Natural killer cell (primary cell): ENCODE measurements at regions not wholly inside any gene's neighbourhood (a gene's known extent, or its start where the extent isn't known, plus 50 kb on each side); places are given as distances from the start of the nearest gene placed in this dataset.

Experiments used
- ATAC-seq, 3 donors: fragments of 150-1000 bp in 2 of 3; fragments of 200-7000 bp in 1 of 3; cut with Tn5 transposase; 1 replicate in 1 of 3; 2 replicates in 2 of 3; pipeline ENCODE4 v1.10.0; 2021; ENCODE audit warnings: mild to moderate bottlenecking in 2 of 3, moderate library complexity in 2 of 3
- DNase-seq, 2 donors: peaks; one replicate each; pipeline versions ENCODE4 v3.0.0 to v3.0.0-alpha.2; 2013 to 2021; ENCODE audit warnings: mixed read lengths in 1 of 2
- H3K27ac ChIP-seq: one replicate; pipeline ENCODE4 v1.5.1; 2013; ENCODE audit warnings: mild to moderate bottlenecking, low read length
- H3K27me3 ChIP-seq: one replicate; pipeline ENCODE4 v1.6.1; 2013; ENCODE audit warnings: low read length; ENCODE audit not compliant: control insufficient read depth, insufficient read depth
- H3K36me3 ChIP-seq: one replicate; pipeline ENCODE4 v1.6.1; 2013; ENCODE audit warnings: low read length; ENCODE audit not compliant: control insufficient read depth, insufficient read depth
- H3K4me1 ChIP-seq: one replicate; pipeline ENCODE4 v1.6.1; 2013; ENCODE audit warnings: low read length; ENCODE audit not compliant: control insufficient read depth, insufficient read depth
- H3K4me3 ChIP-seq: one replicate; pipeline ENCODE4 v1.5.1; 2013; ENCODE audit warnings: low read length
- H3K9me3 ChIP-seq: one replicate; pipeline ENCODE4 v1.6.1; 2013; ENCODE audit warnings: low read length; ENCODE audit not compliant: control insufficient read depth, insufficient read depth
- H3K27ac Mint-ChIP-seq, 2 donors: one replicate each; pipeline ENCODE4 v1.8.0; 2022; ENCODE audit warnings: mild to moderate bottlenecking in 2 of 2, mixed read lengths in 2 of 2, moderate library complexity in 1 of 2
- H3K27me3 Mint-ChIP-seq, 2 donors: one replicate each; pipeline ENCODE4 v1.8.0; 2022; ENCODE audit warnings: low read depth in 2 of 2, mixed read lengths in 2 of 2
- H3K36me3 Mint-ChIP-seq: one replicate; pipeline ENCODE4 v1.8.0; 2022; ENCODE audit warnings: mixed read lengths
- H3K4me1 Mint-ChIP-seq, 2 donors: one replicate each; pipeline ENCODE4 v1.8.0; 2022; ENCODE audit warnings: mixed read lengths in 2 of 2
- H3K4me3 Mint-ChIP-seq: one replicate; pipeline ENCODE4 v1.8.0; 2022; ENCODE audit warnings: mild to moderate bottlenecking, moderate library complexity, mixed read lengths
- H3K9me3 Mint-ChIP-seq, 2 donors: one replicate each; pipeline ENCODE4 v1.8.0; 2022; ENCODE audit warnings: mixed read lengths in 2 of 2
- CTCF ChIP-seq: fragments of 200-600 bp; IDR thresholded peaks from one replicate; pipeline ENCODE4 v1.8.0; 2022; ENCODE audit warnings: antibody characterized with exemption
- WGBS: methylation state at CpG from one replicate; pipeline ENCODE4 v1.1.7; 2013; ENCODE audit warnings: missing lambda C conversion rate; ENCODE audit not compliant: insufficient coverage; 5-methylcytosine and 5-hydroxymethylcytosine counted together
- intact Hi-C: fragments of 100-400 bp; cut with micrococcal nuclease; formaldehyde crosslinking; loops from one replicate; pipeline ENCODE4 v1.14.2; 2022

- Mint-ChIP-seq H3K27ac (no peak overlapping the region), H3K4me3 (no peak overlapping the region), H3K9me3 (no peaks in the 10 kb centered on the region), H3K4me1 (peaks cover 11 to 17% of the 10 kb centered on the region in 2 donors), H3K27me3 (no peaks in the 10 kb centered on the region), H3K36me3 (no peaks in the 10 kb centered on the region)
- H3K4me3 ChIP-seq = no peak overlapping the region
- intact Hi-C loops = no loop called here
- DNase-seq (peak in 1 of 2 donors; percentile 77), ATAC-seq (peak; percentile 77 to 82 (median 79))
- no peaks in the 10 kb centered on the region for H3K27me3 ChIP-seq
- 79% methylated on average over 3 of the region's 3 CpGs for WGBS
- peaks cover 8% of the 10 kb centered on the region for H3K4me1 ChIP-seq
- no peaks in the 10 kb centered on the region for H3K36me3 ChIP-seq
- H3K27ac ChIP-seq = no peak overlapping the region
- peak; percentile 80 for TF ChIP-seq CTCF
- no peaks in the 10 kb centered on the region for H3K9me3 ChIP-seq
Observed at GRCh38 chr1:185595835-185596667, 138.1 kb upstream of the HMCN1 start.

- 90% methylated on average over 2 of the region's 3 CpGs for WGBS
- Mint-ChIP-seq H3K27me3 (no peaks in the 10 kb centered on the region), H3K4me3 (no peak overlapping the region), H3K4me1 (peaks cover 11 to 17% of the 10 kb centered on the region in 2 donors), H3K27ac (peak overlapping the region in 1 of 2 donors; percentile 14), H3K36me3 (no peaks in the 10 kb centered on the region), H3K9me3 (no peaks in the 10 kb centered on the region)
- DNase-seq (no peak), ATAC-seq (no peak)
- no peak overlapping the region for H3K27ac ChIP-seq
- H3K4me3 ChIP-seq = no peak overlapping the region
- H3K27me3 ChIP-seq = no peaks in the 10 kb centered on the region
- intact Hi-C loops = no loop called here
- TF ChIP-seq CTCF = no peak
- H3K4me1 ChIP-seq = peaks cover 8% of the 10 kb centered on the region
- H3K9me3 ChIP-seq = no peaks in the 10 kb centered on the region
- no peaks in the 10 kb centered on the region for H3K36me3 ChIP-seq
Observed at GRCh38 chr1:185594786-185595410, 139.3 kb upstream of the HMCN1 start.

- no peak for TF ChIP-seq CTCF
- H3K4me3 ChIP-seq = no peak overlapping the region
- H3K27me3 Mint-ChIP-seq = no peaks in the 10 kb centered on the region
- DNase-seq = no peak
- H3K9me3 ChIP-seq = no peaks in the 10 kb centered on the region
- no CpG with 5 or more reads among the region's 1 CpG for WGBS
- H3K4me1 Mint-ChIP-seq = peaks cover 11 to 17% of the 10 kb centered on the region in 2 donors
- H3K27ac Mint-ChIP-seq = no peak overlapping the region
- H3K27ac ChIP-seq = no peak overlapping the region
- intact Hi-C loops = no loop called here
- no peak overlapping the region for H3K4me3 Mint-ChIP-seq
- H3K9me3 Mint-ChIP-seq = no peaks in the 10 kb centered on the region
- H3K36me3 Mint-ChIP-seq = no peaks in the 10 kb centered on the region
- H3K36me3 ChIP-seq = no peaks in the 10 kb centered on the region
- H3K4me1 ChIP-seq = peaks cover 8% of the 10 kb centered on the region
- H3K27me3 ChIP-seq = no peaks in the 10 kb centered on the region
- ATAC-seq = no peak
Observed at GRCh38 chr1:185593271-185593670, 140.9 kb upstream of the HMCN1 start.
